Activated CD4-positive, alpha-beta T cell treated with anti-CD3 and anti-CD28 coated beads for 48 hours (primary cell): ENCODE measurements at regions not wholly inside any gene's neighbourhood (a gene's known extent, or its start where the extent isn't known, plus 50 kb on each side); places are given as distances from the start of the nearest gene placed in this dataset.

Source experiments
- DNase-seq: peaks from one replicate; pipeline ENCODE4 v3.0.0-alpha.2; 2020

DNA sequence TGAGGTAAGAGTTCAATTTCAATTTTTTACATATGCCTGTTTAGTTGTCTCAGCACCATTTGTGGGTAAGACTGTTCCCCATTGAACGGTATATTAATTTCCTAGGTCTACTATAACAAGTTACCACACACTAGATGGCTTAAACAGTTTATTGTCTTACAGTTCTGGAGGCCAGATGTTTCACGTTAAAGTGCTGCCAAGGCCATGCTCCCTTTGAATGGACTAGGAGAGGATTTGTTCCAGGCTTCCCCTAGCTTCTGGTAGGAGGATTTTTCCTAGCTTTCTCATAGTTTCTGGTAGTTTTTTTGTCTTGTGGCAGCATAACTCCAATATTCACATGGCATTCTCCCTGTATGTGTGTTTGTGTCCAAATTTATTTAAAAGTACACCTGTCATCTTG is 149.3 kb upstream of the CYSLTR1 start:
- DNase-seq, result no peak

DNA sequence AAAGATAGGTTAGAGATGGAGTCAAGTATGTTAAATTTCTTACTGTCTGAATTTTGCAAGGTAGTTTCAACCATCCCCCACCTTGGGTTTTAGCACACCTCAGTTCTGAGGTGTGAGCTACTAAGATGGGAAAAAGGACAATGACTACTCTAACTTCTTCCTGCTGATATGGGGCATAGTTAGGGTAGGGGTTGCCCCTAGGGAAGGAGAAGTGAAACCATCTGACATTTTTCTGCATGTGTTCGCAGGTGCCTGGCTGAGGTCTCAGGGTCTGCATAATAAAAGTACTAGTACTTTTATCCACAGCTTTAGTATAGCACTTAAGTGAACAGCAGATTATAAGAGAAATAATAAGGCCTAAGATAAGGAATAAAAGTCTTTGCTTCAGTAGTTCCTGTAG is 129.5 kb upstream of the CYSLTR1 start:
- DNase-seq, result no peak

DNA sequence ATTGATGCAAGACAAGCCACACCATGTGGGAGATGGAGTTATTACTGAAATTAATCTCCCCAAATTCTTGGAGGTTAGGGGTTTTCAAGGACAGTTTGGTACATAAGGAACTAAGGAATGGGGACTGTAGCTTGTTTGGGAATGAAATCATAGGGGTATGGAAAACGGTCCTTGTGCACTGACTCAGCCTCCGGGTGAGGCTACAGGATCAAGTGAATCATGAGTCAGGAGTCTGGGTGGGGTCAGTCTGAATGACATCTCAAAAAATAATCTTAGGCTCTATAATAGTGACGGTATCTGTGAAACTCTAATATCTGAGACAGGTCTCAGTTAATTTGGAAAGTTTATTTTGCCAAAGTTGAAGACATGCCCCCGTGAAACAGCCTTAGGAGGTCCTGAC is 128.5 kb upstream of the CYSLTR1 start:
- no peak for DNase-seq

DNA sequence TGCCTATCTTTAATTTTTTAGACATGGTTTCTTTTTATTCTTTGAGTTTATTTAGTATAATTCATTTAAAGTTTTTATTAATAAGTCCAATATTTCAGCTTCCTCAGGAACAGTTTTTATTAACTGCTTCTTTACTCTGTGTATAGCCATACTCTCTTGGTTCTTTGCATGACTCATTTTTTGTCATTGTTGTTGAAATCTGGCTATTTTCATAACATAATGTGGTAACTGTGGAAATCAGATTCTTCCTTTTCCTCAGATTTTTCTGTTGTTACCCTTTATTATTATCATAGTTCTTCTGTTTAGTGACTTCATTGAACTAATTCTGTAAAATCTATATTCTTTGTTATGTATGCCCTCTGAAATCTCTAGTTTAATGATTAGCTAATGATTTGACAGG is 124.9 kb upstream of the CYSLTR1 start:
- DNase-seq, result no peak

DNA sequence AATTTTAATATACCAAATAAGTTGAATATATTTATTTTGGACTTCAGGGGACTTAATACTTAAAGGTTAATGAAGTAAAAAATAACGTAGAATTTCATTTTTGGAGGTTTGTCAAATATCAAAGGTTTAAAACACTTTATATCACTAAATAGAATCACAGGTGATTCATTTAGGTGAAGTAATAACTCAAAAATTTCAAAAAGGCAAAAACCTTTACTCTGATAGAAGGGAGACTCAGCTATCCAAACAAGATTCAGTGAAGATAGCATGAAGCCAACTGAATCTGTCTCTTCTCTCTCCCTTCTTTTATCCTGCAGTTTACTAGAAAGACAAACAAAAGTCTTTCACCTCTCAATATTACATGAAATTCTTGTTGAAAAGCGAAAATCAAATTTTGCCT is 110.2 kb upstream of the CYSLTR1 start:
- no peak for DNase-seq

DNA sequence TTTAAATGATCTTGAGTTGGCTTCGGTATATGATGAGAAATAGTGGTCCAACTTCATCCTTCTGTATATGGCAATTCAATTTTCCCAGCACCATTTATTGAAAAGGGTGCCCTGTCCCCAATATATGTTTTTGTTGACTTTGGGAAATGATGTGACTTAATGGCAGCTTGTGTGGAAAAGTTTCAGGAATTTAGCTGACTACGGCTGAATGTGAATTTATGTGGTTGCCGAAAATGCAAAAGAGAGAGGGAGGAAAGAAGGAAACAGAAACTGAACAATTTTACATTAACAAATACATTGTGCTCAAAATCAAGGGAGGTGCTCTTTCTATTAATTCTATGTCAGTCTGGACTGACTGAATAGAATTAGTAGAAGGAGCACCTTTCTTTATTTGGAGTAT is 101.8 kb upstream of the CYSLTR1 start:
- no peak for DNase-seq

DNA sequence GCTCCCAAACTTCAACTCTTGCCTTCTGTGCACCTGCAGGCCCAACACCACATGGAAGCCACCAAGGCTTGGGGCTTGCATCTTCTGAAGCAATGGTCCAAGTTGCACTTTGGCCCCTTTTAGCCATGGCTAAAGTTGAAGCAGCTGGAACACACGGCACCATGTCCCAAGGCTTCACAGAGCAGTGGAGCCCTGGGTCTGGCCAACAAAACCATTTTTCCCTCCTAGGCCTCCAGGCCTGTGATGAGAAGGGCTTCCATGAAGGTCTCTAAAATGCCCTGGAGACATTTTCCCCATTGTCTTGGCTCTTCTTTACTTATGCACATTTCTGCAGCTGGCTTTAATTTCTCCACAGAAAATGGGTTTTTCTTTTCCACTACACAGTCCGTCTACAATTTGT is 61.3 kb upstream of the CYSLTR1 start:
- no peak for DNase-seq

DNA sequence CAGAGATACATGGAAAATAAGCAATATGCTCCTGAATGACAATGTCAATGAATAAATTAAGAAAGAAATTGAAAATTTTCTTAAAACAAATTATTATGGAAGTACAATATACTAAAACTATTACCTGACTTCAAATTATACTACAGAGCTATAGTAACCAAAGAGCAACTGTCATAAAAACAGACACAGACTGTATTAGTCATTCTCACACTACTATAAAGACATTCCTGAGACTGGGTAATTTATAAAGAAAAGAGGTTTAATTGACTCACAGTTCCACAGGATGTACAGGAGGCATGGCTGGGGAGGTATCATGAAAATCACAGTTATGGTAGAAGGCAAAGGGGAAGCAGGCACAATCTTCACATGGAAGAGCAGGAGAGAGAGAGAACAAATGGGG is 60.0 kb upstream of the CYSLTR1 start:
- no peak for DNase-seq

DNA sequence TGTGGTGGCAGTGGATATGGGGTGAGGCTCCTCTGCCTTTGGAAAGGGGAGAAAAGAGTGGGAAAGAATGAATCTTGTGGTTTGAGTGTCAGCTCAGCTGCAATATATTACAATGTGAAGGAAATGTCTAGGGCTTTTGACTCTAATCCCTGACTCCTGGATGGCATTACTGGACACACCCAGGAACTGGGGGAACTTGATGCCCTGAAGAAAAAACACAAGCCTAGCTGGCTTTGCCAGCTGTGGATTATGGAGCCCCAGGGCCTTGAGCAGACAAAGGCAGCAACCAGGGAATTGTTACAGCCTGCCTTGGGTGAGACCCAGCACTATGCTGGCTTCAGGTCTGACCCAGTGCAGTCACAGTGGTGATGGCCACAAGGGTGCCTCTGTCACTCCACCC is 57.1 kb upstream of the CYSLTR1 start:
- no peak for DNase-seq

DNA sequence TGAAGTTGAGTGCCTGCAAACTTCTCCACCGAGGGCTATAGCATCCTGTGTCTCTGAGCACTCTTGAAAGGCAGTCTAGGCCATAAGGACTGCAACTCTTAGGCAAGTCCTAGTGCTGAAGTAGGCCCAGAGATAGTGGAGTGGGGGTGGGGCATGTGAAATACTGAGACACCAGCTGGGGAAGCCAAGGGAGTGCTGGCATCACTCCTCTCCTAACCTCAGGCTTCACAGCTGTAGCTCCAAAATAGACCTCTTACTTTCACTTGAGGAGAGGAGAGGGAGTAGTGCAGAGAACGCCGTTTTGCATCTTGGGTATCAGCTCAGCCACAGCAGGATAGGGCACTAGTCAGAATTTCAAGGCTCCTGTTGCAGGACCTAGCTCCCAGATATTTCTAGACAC is 56.2 kb upstream of the CYSLTR1 start:
- DNase-seq, result no peak

DNA sequence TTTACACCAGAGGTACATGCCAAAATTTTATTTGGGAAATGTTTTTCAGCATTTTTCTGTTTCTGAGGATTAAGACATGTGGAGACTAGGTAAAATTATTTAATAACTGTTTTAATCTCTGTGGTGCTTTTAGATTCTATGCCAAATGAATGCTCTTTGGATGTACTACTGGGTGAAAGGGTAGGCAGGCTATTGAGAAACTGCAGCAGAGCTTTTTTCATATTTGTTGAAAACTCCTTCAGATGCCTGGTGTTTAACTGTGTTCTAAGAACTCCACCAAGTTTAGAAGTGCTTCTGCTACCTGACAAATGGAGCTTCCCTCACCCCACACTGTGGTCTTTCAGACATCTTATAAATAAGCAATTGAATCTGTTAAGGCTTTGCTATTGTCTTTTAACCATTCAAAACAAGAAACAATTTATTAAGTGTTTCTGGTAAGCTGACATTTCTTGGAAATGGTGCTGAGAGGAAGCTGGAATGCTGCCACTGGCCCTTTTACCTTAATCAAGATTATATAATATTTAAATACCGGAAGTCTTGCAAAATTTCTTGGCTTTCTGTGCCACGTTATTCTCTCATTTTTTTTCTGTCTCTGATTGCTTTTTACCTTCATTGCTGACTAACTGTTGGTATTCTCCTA is 51.2 kb upstream of the CYSLTR1 start:
- DNase-seq, result no peak
